Liver (tissue), 8 donors: ENCODE measurements at regions not wholly inside any gene's neighbourhood (a gene's known extent, or its start where the extent isn't known, plus 50 kb on each side); places are given as distances from the start of the nearest gene placed in this dataset.

Experiments
- DNase-seq: peaks from one replicate; pipeline ENCODE4 v3.0.0-alpha.2; 2017; ENCODE audit warnings: low spot score
- H3K27ac ChIP-seq, 2 donors: one replicate each; pipeline ENCODE4 v1.7.0; 2013; ENCODE audit warnings: inconsistent platforms in 2 of 2, low read length in 2 of 2, control low read depth in 1 of 2, low read depth in 1 of 2, mild to moderate bottlenecking in 1 of 2
- H3K27me3 ChIP-seq, 4 donors: one replicate each; pipeline versions ENCODE4 v1.6.1 to v1.7.0; 2013; ENCODE audit warnings: low read length in 3 of 4, inconsistent platforms in 1 of 4, mild to moderate bottlenecking in 1 of 4, moderate library complexity in 1 of 4; ENCODE audit not compliant: control insufficient read depth in 4 of 4, insufficient read depth in 4 of 4
- H3K36me3 ChIP-seq, 4 donors: one replicate each; pipeline versions ENCODE4 v1.6.1 to v1.7.0; 2013; ENCODE audit warnings: low read length in 3 of 4, mild to moderate bottlenecking in 3 of 4, low read depth in 1 of 4, moderate library complexity in 1 of 4; ENCODE audit not compliant: control insufficient read depth in 4 of 4, insufficient read depth in 3 of 4
- H3K4me1 ChIP-seq, 4 donors: one replicate each; pipeline versions ENCODE4 v1.6.1 to v1.7.0; 2013; ENCODE audit warnings: low read length in 3 of 4, mild to moderate bottlenecking in 3 of 4, moderate library complexity in 1 of 4; ENCODE audit not compliant: control insufficient read depth in 4 of 4, insufficient read depth in 4 of 4
- H3K4me3 ChIP-seq, 3 donors: one replicate each; pipeline versions ENCODE4 v1.6.1 to v1.7.0; 2013; ENCODE audit warnings: low read length in 3 of 3, control low read depth in 1 of 3, low read depth in 1 of 3, mild to moderate bottlenecking in 1 of 3
- H3K9ac ChIP-seq, 2 donors: one replicate each; pipeline ENCODE4 v1.7.0; 2013; ENCODE audit warnings: low read length in 2 of 2, mild to moderate bottlenecking in 2 of 2, moderate library complexity in 2 of 2, control low read depth in 1 of 2, low read depth in 1 of 2
- H3K9me3 ChIP-seq, 4 donors: one replicate each; pipeline versions ENCODE4 v1.6.1 to v1.7.0; 2013; ENCODE audit warnings: low read length in 3 of 4; ENCODE audit not compliant: control insufficient read depth in 4 of 4
- EGR1 ChIP-seq, 2 donors: IDR thresholded peaks; 2 replicates each; pipeline ENCODE4 v1.6.1; 2016 to 2018; ENCODE audit warnings: antibody characterized with exemption in 2 of 2, low read depth in 2 of 2
- FOXA1 ChIP-seq: IDR thresholded peaks from 2 replicates; pipeline ENCODE4 v1.6.1; 2016; ENCODE audit warnings: antibody characterized with exemption
- FOXA2 ChIP-seq: IDR thresholded peaks from 2 replicates; pipeline ENCODE4 v1.6.1; 2016; ENCODE audit warnings: antibody characterized with exemption
- GABPA ChIP-seq, 2 donors: IDR thresholded peaks in 1 of 2; conservative IDR thresholded peaks in 1 of 2; 2 replicates each; pipeline ENCODE4 v1.6.1; 2016; ENCODE audit warnings: antibody characterized with exemption in 2 of 2, mild to moderate bottlenecking in 1 of 2, moderate library complexity in 1 of 2
- HNF4A ChIP-seq, 2 donors: conservative IDR thresholded peaks; 2 replicates each; pipeline ENCODE4 v1.6.1; 2016; ENCODE audit warnings: antibody characterized with exemption in 2 of 2, mild to moderate bottlenecking in 2 of 2
- HNF4G ChIP-seq: IDR thresholded peaks from 2 replicates; pipeline ENCODE4 v1.6.1; 2016; ENCODE audit warnings: antibody characterized with exemption
- JUND ChIP-seq, 2 donors: IDR thresholded peaks; 2 replicates each; pipeline ENCODE4 v1.6.1; 2016; ENCODE audit warnings: antibody characterized with exemption in 2 of 2
- NR2F2 ChIP-seq: IDR thresholded peaks from 2 replicates; pipeline ENCODE4 v1.6.1; 2016; ENCODE audit warnings: antibody characterized with exemption
- RXRA ChIP-seq, 2 donors: IDR thresholded peaks; 2 replicates each; pipeline ENCODE4 v1.6.1; 2017 to 2018; ENCODE audit warnings: antibody characterized with exemption in 2 of 2, mild to moderate bottlenecking in 1 of 2
- TAF1 ChIP-seq: conservative IDR thresholded peaks from 2 replicates; pipeline ENCODE4 v1.6.1; 2016; ENCODE audit warnings: antibody characterized with exemption, mild to moderate bottlenecking
- WGBS: extraction: QIAGEN DNeasy Blood & Tissue Kit; methylation state at CpG from one replicate; pipeline ENCODE4 v1.1.7; 2013; 5-methylcytosine and 5-hydroxymethylcytosine counted together
- TF ChIP-seq, protein P1 (sequence below): IDR thresholded peaks from 2 replicates; pipeline ENCODE4 v1.6.1; 2016; ENCODE audit warnings: antibody characterized with exemption
- TF ChIP-seq, protein P2 (sequence below): IDR thresholded peaks from 2 replicates; pipeline ENCODE4 v1.6.1; 2016; ENCODE audit warnings: antibody characterized with exemption, mild to moderate bottlenecking
- TF ChIP-seq, protein P3 (sequence below): IDR thresholded peaks from 2 replicates; pipeline ENCODE4 v1.6.1; 2016; ENCODE audit warnings: antibody characterized with exemption
- TF ChIP-seq, protein P4 (sequence below): fragments of 150-350 bp; IDR thresholded peaks from 2 replicates; pipeline ENCODE4 v1.5.1; 2017; ENCODE audit warnings: improper control_type of control experiment, low read depth, low read length; ENCODE audit not compliant: missing input control
- TF ChIP-seq, protein P5 (sequence below): IDR thresholded peaks from 2 replicates; pipeline ENCODE4 v1.6.1; 2016; ENCODE audit warnings: antibody characterized with exemption
- donor health status: healthy.
- donor health status: healthy.
- donor health status: healthy.
- donor health status: healthy.
- donor health status: healthy.

DNA sequence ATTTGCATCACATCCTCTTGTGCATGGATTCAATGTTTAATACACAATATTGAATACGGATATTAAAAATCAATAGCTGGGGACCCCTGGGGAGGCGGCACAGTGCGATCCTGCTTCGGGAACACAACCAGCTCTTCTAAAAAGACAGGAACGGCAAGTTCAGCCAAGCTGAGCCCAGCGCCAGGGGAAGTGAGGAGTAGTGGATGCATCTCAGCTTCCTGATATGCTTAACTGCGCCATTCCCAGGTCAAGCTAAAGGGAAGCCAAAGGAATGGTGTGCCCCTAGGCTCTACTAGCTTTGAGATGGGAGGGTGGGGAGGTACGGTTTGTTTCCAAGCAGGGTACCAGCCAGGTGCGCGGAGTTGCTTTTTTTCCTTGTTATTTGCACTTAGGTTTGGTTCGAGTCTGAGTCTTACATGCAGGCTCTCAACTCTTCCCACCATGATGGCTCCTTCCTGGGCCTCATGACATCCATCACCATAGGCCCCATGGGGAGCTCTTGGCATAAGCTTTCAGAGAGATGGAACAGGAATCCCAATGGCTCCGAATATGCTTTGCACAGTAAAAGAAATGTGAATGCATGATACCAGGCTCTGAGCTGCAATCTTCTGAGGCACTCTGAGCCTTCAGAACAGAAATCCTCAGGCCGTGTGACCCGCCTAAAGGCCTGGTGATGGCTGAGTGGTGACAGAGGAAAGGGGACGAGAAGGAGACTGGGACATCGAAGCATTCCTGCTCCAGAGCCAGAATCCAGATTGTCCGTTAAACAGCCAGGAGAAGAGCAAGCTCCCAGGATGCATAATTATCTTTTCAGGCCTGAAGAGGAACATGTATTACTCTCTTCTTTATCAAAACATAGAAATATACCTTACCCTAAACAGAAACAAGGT, 51.8 kb upstream of the BCOR start:
- DNase-seq = no peak
- Histone ChIP-seq H3K4me1 (peaks cover 8 to 36% (median 20%) of the 10 kb centered on the region in 4 donors), H3K36me3 (no peaks in the 10 kb centered on the region), H3K9ac (no peak overlapping the region), H3K4me3 (no peak overlapping the region), H3K27me3 (no peaks in the 10 kb centered on the region), H3K9me3 (no peaks in the 10 kb centered on the region), H3K27ac (peak overlapping the region in 1 of 2 donors; percentile 18)
- 79% methylated on average over 17 of the region's 17 CpGs for WGBS
- TF ChIP-seq JUND (IDR thresholded peaks at IDR 0.05) (no peak), HNF4G (no peak), TAF1 (no peak), HNF4A (conservative IDR thresholded peaks at IDR 0.05) (no peak), FOXA1 (no peak), EGR1 (IDR thresholded peaks at IDR 0.05; ENCODE audit: low read depth in 2 of 2) (no peak), FOXA2 (no peak), GABPA (IDR thresholded peaks at IDR 0.05 in 1 of 2, conservative IDR thresholded peaks at IDR 0.05 in 1 of 2) (no peak), RXRA (IDR thresholded peaks at IDR 0.05) (no peak), NR2F2 (no peak)
- TF ChIP-seq, protein P1, sequence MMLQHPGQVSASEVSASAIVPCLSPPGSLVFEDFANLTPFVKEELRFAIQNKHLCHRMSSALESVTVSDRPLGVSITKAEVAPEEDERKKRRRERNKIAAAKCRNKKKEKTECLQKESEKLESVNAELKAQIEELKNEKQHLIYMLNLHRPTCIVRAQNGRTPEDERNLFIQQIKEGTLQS = no peak
- TF ChIP-seq, protein P2, sequence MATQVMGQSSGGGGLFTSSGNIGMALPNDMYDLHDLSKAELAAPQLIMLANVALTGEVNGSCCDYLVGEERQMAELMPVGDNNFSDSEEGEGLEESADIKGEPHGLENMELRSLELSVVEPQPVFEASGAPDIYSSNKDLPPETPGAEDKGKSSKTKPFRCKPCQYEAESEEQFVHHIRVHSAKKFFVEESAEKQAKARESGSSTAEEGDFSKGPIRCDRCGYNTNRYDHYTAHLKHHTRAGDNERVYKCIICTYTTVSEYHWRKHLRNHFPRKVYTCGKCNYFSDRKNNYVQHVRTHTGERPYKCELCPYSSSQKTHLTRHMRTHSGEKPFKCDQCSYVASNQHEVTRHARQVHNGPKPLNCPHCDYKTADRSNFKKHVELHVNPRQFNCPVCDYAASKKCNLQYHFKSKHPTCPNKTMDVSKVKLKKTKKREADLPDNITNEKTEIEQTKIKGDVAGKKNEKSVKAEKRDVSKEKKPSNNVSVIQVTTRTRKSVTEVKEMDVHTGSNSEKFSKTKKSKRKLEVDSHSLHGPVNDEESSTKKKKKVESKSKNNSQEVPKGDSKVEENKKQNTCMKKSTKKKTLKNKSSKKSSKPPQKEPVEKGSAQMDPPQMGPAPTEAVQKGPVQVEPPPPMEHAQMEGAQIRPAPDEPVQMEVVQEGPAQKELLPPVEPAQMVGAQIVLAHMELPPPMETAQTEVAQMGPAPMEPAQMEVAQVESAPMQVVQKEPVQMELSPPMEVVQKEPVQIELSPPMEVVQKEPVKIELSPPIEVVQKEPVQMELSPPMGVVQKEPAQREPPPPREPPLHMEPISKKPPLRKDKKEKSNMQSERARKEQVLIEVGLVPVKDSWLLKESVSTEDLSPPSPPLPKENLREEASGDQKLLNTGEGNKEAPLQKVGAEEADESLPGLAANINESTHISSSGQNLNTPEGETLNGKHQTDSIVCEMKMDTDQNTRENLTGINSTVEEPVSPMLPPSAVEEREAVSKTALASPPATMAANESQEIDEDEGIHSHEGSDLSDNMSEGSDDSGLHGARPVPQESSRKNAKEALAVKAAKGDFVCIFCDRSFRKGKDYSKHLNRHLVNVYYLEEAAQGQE = no peak
- TF ChIP-seq, protein P3, sequence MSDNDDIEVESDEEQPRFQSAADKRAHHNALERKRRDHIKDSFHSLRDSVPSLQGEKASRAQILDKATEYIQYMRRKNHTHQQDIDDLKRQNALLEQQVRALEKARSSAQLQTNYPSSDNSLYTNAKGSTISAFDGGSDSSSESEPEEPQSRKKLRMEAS = no peak
- TF ChIP-seq, protein P4, sequence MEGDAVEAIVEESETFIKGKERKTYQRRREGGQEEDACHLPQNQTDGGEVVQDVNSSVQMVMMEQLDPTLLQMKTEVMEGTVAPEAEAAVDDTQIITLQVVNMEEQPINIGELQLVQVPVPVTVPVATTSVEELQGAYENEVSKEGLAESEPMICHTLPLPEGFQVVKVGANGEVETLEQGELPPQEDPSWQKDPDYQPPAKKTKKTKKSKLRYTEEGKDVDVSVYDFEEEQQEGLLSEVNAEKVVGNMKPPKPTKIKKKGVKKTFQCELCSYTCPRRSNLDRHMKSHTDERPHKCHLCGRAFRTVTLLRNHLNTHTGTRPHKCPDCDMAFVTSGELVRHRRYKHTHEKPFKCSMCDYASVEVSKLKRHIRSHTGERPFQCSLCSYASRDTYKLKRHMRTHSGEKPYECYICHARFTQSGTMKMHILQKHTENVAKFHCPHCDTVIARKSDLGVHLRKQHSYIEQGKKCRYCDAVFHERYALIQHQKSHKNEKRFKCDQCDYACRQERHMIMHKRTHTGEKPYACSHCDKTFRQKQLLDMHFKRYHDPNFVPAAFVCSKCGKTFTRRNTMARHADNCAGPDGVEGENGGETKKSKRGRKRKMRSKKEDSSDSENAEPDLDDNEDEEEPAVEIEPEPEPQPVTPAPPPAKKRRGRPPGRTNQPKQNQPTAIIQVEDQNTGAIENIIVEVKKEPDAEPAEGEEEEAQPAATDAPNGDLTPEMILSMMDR = no peak
- TF ChIP-seq, protein P5, sequence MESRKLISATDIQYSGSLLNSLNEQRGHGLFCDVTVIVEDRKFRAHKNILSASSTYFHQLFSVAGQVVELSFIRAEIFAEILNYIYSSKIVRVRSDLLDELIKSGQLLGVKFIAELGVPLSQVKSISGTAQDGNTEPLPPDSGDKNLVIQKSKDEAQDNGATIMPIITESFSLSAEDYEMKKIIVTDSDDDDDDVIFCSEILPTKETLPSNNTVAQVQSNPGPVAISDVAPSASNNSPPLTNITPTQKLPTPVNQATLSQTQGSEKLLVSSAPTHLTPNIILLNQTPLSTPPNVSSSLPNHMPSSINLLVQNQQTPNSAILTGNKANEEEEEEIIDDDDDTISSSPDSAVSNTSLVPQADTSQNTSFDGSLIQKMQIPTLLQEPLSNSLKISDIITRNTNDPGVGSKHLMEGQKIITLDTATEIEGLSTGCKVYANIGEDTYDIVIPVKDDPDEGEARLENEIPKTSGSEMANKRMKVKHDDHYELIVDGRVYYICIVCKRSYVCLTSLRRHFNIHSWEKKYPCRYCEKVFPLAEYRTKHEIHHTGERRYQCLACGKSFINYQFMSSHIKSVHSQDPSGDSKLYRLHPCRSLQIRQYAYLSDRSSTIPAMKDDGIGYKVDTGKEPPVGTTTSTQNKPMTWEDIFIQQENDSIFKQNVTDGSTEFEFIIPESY = no peak
